NCI-H146 treated with DMSO at 0.1 percent for 48 hours (cell line): ENCODE measurements at regions not wholly inside any gene's neighbourhood (a gene's known extent, or its start where the extent isn't known, plus 50 kb on each side); places are given as distances from the start of the nearest gene placed in this dataset.

Experiments
- DNase-seq: peaks from one replicate; lab custom pipeline; 2025; ENCODE audit not compliant: unreplicated experiment; lab: John Stamatoyannopoulos, UW

GRCh38 chr9:25960178-25960577 lies 281.9 kb upstream of the TUSC1 start:
- no peak for DNase-seq

- no peak for DNase-seq
Measured at GRCh38 chr9:25954209-25954608, 276.0 kb upstream of the TUSC1 start.

DNA sequence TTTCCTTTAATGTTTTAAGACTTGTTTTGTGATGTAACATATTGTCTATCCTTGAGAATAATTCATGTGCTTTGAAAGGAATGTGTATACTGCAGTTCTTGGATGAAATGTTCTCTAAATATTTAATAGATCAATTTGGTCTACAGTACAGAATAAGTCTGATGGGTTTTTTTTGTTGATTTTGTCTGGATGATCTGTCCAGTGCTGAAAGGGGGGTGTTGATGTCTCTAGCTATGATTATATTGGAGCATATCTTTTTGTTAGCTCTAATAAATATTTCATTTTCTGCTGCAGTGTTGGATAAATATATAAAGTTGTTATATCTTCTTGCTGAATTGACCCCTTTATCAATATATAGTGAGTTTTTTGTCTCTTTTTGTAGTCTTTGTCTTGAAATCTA lies 269.9 kb upstream of the TUSC1 start:
- no peak for DNase-seq

DNA sequence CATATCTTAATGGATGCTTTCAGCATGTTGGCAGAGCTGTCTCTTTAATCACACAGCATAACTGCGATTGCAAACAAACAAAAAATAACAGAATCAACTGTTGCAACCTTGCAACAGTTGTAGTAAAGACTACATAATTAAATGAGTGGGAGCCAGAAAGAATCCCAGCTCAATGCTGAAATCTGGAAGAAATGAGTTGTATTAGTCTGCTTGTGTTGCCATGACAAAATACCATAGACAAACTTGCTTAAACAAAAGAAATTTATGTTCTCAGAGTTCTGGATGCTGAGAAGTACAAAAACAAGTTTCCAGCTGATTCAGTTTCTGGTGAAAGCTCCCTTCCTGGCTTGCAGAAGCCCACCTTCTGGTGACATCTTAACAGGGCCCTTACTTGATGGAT lies 260.9 kb upstream of the TUSC1 start:
- DNase-seq, result no peak

DNA sequence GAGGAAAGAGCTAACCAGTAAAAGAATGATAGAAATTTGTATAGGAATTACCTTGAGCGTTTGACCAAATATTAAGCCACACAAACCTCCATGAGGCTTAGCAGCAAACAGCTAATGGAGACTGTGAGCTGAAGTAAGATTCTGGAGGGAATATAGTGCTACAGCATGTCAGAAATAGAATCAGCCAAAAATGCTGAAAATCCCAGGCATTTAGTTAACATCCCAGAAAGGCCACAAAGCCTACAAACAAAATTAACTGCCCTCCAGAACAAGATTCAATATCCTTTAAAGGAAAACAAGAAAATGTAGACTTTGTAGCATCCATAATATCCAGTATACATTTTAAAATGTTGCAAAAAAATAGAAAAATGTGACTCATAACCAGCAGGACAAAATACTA lies 257.8 kb upstream of the TUSC1 start:
- no peak for DNase-seq

DNA sequence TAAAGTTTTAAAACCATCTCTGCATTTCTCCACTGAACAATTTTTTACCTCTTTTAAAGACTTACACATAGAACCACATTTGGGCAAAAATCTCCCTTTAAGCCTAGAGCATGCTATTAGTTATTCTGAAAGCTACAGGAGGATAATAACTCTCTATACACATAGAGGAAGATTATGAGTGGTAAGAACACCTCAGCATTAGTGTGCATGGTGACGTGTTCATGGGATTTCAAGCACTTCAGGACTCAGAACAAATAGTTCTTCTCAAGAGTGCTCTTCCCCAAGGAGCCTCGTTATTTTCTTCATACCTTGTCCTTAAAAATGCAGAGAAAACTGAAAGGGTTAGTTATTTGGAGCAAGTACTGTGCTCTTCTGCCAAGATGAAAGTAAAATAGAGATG lies 256.9 kb upstream of the TUSC1 start:
- no peak for DNase-seq

DNA sequence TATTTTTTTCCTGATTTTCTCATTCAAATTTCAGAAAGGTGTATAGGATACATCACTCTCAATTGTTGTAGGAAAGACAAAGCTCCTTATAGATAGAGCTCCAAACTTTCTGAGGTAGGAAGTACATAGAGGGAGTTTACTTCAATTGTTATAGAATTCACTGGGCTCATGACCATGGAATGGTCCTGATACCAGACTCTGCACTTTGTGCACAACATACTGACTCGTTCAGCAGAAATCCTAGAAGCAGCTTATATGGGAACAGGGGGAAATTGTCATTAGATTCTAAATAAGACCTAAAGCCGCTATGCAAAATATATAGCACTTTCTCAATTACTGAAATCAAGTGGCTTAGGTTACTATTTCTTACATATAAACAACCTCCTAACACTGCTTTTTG lies 240.5 kb upstream of the TUSC1 start:
- DNase-seq, result no peak

DNA sequence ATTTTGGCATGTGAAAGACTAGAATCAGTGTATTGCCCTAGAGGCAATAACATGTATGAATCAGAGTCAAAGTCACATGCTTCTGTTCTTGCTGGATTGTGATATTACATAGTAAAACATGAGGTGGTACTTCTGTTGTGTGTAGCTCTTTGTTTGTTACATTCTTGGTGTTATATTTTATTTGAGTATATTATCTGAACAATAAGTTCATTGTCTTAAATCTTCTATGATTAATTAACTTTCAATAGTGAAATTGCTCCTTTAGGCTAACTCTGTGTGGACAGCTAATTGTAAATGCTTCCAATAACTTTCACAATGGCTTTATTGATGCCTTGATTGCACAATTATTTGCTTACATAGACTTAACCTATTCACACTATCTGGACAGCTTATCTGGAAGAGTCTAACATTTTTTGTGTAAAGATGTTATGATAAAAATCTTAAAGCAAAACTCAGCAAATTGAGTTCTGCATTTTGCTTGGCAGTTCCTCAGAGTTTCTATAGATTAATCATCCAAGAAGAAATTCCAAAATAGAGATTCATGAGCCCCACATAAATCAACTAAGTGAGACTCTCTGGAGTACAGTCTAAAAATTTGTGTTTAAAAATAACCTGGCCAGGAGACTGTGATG lies 239.6 kb upstream of the TUSC1 start:
- no peak for DNase-seq

DNA sequence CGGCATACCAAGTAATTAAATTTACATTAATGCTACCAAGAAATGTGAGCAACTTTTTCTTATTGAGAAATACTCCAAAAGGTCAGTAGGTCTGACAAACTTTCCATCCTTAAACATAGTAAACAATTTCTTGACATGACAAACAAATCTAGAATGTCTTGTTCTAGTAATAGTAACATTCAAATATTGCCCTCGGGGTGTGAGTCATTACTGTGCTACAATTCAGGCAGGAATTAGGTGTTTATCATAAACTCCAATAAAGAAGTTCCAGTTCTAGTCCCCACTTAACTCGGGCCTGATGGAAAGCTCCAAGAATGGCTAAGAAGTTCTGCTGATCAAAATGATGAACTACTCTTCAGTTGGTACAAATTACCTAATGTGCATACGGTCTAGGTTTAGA lies 235.6 kb upstream of the TUSC1 start:
- DNase-seq, result no peak

DNA sequence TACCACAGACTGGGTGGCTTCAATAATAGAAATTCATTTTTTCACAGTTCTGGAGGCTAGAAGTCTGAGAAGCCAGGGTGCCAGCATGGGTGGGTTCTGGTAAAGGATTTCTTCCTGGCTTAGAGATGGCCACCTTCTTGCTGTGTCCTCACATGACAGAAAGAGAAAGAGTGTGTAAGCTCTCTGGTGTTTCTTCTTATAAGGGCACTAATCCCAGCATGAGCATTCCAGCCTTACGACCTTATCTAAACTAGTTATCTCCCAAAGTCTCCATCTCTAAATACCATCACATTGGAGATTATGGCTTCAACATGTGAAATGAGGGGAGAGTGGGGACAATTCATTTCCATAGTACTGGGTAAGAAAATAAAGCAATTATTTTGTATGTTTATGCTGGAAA lies 226.5 kb upstream of the TUSC1 start:
- no peak for DNase-seq

DNA sequence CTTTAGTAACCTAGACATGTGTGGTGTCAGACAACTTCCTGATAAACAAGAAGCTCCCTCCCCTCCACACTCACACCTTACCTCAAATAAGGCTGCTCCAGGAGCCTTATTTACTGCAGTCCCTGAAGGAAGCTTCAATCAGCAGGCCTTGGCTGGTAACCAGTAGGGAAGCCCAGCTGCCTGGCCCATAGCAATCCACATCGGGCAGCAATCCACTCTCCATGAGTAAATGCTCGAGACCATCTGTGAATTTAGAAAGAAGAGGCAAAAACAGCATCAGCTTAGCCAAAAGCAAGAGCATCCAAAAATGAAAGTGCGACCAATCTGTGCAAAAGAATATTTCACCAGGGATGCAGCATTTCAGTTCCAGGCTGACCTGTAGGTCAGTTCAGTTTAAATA lies 213.3 kb upstream of the TUSC1 start:
- no peak for DNase-seq

DNA sequence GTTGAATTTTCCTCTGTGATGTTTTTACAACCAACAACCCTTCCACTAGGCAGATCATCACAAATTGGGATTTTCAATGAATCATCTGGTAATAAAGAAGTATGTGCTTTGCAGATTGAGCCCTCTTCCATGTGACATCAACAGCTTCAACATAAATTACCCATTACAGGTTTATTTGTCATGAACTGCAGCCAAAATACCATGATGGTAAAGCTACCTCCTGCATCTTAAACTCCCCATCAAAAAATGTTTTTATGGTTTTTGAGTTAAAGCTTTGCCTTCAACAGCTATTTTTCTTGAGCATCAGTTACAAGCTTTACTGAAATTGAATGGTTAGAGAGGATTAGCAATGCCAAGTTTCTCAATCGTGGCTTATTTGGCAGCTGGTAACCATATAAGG lies 211.4 kb upstream of the TUSC1 start:
- DNase-seq, result no peak

DNA sequence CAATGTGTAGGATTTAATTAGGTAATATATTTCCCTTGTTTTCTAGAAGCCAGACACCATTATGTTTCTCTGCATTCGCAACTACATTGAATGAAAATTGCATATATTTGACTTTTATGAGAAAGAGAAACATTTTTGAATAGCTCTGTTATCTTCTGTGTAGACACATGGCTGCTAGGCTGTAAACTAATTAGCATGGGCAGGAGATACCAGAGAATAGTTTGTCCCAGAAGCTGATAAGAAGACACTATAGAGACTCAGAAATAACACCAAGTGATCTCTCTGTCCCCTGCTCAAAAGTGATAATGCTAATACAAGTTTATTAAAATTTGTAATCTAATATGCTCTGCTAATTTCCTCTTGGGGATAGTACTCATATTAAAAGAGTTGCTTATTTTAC lies 198.0 kb upstream of the TUSC1 start:
- DNase-seq, result no peak

- no peak for DNase-seq
Measured at GRCh38 chr9:25864509-25864908, 186.3 kb upstream of the TUSC1 start.

GRCh38 chr9:25861421-25861820 lies 183.2 kb upstream of the TUSC1 start:
- no peak for DNase-seq

DNA sequence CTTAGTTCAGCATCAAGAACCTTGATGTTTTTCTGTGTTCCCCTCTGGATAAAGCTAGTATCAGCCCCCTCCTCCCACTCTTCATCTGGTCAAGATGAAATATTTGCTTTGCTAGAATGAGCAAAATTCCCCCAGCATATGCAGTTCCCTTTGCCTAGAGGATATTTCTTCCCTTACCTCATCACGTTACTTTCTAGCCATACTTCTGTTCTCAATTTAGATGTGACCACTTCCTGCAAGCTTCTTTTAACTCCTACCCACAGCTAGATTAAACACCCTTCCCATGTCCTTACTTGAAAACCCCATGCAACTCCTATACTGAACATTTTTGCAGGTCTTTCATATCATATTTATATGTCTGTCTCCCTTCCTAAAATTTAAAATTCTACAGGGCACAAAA lies 178.9 kb upstream of the TUSC1 start:
- DNase-seq, result no peak

DNA sequence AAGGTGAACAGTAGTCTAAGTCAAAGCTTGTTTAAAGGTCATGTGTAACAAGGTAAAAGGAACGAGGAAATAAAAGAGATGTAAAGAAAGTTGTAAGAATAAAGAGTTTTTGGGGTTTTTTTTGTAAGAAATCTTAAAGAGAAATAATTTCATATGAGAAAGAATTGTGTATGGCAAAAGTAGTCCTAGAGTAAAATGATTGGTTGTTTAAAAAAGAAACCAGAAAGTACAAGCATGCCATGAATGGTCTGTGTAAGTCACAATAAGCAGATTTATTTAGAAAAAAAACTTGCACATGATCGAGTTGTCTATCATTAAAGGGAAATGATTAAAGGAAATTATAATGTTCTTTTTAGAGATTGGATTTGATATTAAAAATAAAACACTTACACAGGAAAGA lies 172.6 kb upstream of the TUSC1 start:
- no peak for DNase-seq

DNA sequence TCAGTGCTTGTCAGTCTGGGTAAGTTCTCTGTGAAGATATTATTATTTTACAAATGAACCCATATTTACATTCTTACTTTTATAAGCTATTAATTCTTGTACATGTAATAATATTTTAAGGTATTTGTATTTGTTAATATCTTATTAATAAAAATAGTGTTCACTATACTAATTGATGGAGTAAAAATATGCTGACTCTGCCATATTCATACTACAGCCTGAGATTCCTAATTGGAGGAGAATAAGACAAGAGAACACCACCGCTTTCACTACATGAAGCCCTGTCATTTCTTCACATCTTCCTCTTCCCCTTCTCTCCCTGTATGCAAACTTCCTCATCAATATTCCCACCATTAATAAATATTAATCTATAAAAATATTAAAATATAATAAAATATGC lies 167.6 kb upstream of the TUSC1 start:
- no peak for DNase-seq

- DNase-seq, result no peak
Measured at GRCh38 chr9:25830381-25830780, 152.1 kb upstream of the TUSC1 start.

- DNase-seq, result no peak
Measured at GRCh38 chr9:25827626-25828025, 149.4 kb upstream of the TUSC1 start.

GRCh38 chr9:25816439-25816838 lies 138.2 kb upstream of the TUSC1 start:
- no peak for DNase-seq

- no peak for DNase-seq
Measured at GRCh38 chr9:25814023-25814422, 135.8 kb upstream of the TUSC1 start.

DNA sequence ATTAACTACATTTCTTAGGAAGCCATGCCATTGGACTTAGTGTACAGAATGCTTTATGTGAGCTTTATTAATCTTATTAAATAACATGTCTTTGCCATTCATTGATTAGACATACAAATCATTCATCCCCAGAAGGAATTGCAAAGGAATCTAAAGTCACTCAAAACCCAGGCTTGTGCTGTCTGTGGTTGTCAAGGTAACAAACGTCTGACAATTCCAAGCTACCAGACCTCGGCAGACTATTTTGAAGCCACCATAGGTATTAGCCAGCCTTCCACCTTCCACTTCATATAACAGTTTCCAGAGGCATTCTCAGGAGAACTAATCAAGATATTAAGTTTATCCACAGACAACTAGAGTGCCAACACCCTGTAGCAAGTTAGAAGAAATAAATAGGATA lies 135.2 kb upstream of the TUSC1 start:
- DNase-seq, result no peak

DNA sequence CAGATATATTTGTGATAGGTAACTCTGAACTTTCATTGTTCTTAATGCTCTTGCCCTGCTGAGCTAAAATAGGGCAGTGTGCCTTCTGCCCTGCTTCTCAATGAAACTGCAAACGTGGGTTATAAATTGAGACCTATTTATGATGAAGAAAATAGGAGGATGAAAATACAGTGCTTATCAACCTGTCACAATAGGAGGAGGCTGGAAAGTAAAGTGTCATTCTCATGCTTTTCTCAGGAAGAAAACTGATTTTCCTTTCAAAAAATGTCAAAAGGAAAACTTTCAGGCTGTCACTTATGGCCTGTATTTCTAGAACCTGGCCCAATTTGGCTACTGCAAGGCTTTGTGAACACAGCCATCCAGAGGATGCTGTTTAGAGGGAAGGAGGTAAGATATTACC lies 130.3 kb upstream of the TUSC1 start:
- no peak for DNase-seq
